HS-5 (cell line): ENCODE measurements at regions not wholly inside any gene's neighbourhood (a gene's known extent, or its start where the extent isn't known, plus 50 kb on each side); places are given as distances from the start of the nearest gene placed in this dataset.
"Not testable (repeated sequence)": the region's sequence is repeated elsewhere in the genome, so short reads cannot be mapped to it uniquely, and the experiment has no call there.

Source experiments
- DNase-seq: peaks from one replicate; pipeline ENCODE4 v3.0.0-alpha.2; 2012; ENCODE audit warnings: low read depth

DNA sequence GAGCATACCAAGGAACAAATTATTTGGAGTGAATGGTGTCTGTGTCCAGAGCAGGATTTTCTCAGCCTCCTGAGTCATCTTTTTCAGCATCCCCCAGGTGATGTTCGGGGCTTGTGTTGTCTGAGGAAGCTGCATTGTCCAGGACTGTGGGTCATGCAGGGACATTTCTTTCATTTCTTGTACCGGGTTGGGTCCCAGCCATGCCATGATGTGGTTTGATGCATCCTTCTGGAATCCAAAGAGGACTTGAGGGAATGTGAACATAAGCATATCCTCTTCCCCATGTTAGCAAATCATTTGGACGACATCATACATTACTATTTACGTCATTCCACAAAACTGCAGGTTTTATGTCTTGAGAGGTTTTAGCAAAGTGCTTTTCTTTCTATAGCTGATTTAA, 797.8 kb downstream of the CCDC85A start:
- DNase-seq = peak; percentile 47

- DNase-seq = no peak
Observed at GRCh38 chr2:56985609-56986008, 801.8 kb downstream of the CCDC85A start.

DNA sequence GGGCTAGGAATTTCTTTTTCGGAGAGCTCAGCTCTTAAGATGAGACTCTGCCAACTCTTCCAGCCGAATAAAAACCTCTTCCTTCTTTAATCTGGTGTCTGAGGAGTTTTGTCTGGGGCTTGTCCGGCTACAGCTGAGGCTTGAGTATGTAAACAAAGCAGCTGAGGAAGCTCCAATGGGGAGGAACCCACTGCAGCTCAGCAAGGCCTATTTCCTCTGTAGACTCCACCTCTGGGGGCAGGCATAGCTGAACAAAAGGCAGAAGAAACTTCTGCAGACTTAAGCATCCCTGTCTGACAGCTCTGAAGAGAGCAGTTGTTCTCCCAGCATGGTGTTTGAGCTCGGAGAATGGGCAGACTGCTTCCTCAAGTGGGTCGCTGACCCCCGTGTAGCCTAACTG, 838.7 kb downstream of the CCDC85A start:
- DNase-seq = no peak

DNA sequence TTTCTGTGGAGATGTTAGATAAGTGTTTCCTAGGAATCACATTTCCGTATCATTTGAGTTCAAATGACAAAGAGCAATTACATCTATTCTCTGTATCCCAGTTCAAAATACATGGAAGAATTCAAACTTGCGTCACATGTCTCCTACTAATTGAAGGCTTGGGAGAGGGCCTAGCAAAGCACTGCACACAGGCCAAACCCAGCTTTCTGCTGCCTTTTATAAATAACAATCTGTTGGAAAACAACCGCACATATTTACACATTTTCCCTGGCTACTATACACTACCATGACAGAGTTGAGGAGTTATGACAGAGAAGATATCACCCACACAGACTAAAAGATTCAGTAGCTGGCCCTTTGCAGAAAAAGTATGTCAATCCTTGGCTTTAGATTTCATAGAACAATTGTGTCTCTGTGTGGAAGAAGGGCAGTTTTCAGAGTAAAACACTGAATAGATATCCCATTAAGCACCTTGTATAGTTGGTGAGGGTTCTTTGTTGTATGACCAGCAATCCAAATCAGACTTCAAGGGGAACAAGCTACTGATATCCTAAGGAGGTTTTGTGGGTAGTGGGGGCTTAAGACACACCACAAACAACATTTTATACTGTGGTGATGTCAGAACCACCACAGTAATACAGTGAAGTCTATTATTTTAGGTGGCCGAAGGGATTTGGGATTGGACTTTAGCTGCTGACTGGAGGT, 861.3 kb downstream of the CCDC85A start:
- DNase-seq = no peak

- no peak for DNase-seq
Observed at GRCh38 chr2:57049273-57049672, 865.5 kb downstream of the CCDC85A start.

DNA sequence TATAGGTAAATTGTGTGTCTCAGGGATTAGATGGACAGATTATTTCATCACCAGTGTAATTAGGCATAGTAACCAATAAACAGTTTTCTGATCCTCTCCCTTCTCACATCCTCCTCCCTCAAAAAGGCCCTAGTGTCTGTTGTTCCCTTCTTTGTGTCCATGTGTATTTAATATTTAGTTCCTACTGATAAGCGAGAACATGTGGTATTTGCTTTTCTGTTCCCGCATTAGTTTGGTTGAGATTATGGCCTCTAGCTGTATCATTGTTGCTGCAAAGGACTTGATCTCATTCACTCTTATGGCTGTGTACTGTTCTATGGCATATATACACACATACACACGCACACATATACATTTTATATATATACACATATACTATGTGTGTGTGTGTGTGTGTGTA, 866.2 kb downstream of the CCDC85A start:
- DNase-seq = no peak

DNA sequence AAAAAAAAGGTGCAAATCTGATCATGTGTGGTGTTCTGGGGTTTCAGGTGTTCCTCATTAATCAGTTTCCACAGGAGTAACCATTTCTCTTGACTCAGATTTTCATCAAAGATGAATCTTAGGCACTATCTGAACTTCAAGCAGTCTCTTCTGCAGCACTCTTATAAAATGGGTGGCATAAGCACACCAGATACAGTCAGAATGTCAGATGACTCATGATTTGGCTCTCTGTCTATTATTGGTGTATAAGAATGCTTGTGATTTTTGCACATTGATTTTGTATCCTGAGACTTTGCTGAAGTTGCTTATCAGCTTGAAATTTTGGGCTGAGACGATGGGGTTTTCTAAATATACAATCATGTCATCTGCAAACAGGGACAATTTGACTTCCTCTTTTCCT, 882.5 kb downstream of the CCDC85A start:
- not testable (repeated sequence) for DNase-seq

- DNase-seq = no peak
Observed at GRCh38 chr2:57075226-57075625, 891.4 kb downstream of the CCDC85A start.

DNA sequence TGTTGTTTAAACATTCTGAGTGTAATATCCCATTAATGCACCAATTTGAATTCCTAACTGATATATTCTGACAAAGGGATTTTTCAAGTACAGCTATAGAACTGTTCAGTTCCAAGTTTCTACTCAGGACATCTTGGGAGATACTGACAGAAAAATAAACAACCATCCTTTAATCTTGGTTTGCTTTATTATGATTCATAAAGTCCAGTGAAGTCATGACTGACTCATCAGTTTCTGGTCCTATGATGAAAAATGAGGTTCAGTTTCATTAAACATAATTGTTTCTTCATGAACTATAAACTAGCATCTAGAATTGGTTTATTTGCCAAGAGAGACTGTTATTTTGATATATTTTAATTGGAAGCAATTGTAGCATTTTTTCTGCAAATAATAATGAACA, 896.2 kb downstream of the CCDC85A start:
- peak; percentile 28 for DNase-seq

GRCh38 chr2:57084697-57085281, 901.0 kb downstream of the CCDC85A start:
- DNase-seq = no peak

GRCh38 chr2:57093020-57093419, 909.2 kb downstream of the CCDC85A start:
- no peak for DNase-seq

DNA sequence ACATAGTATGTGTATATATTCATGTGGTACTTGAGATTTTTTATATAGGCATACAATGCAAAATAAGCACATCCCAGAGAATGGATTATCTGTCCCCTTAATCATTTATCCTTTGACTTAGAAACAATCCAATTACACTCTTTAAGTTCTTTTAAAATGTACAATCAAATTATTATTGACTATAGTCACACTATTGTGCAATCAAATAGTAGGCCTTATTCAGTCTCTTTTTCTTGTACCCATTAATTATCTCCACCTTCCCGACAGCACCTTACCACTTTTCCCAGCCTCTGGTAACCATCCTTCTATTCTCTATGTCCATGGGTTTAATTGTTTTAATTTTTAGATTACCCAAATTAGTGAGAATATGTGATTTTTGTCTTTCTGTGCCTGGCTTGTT, 914.1 kb downstream of the CCDC85A start:
- DNase-seq = no peak

- no peak for DNase-seq
Observed at GRCh38 chr2:57100436-57100835, 916.6 kb downstream of the CCDC85A start.

GRCh38 chr2:57105694-57106093, 921.9 kb downstream of the CCDC85A start:
- no peak for DNase-seq

DNA sequence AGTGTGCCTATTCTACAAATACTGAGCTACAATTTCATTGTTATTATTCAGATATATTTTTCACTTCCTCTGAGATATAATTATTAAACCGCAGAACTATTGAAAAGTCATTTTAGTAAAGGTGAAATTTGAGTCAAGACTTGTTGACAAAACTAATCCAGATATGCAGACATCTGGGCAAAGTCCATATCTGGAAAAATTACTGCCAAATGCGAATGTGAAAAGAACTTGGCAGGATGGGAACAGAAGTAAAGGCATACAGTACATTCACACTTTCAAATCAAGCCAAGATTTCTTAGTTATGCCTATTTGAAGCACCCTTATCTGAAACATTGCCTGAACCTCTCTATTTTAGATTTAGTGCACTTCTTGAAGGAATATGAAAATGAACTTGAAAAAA, 923.6 kb downstream of the CCDC85A start:
- DNase-seq = no peak

GRCh38 chr2:57111531-57111930, 927.7 kb downstream of the CCDC85A start:
- DNase-seq = no peak

DNA sequence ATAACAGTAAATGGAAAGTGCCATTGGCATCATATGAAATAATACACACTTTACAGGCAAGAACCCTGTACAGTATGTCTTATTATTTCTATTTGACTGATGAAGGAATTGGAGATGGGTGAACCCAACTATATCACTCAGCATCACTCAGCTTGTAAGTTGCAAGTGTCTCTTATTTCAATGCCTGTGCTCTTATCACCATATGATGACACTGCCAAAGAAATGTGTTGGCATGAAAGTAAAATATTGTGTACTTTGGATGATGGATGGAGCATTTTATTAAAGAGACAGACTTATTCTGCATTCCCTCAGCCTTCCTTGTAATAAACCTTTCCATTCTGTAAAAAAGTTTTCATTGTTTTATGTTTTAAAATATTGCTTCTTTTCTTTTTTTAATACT, 927.5 kb upstream of the VRK2 start:
- no peak for DNase-seq

DNA sequence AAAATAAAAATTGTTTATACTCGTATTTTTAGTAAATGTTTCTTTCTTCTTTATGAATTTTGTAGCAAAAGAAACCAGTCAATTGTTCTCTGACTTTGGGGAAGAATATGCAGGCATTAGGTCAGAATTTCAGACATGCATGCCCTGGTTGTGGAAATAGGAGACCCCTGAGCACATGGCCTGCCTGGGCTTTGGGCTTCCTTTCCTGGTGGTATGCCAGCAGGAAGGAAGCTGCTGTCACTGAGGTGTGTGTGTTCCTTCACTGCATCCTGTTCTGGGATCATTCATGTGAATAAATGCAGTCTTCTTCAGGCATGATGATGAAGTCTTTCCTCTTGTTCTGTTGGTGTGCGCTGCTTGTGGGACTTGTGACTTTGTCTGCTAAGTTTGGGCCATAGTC, 920.2 kb upstream of the VRK2 start:
- no peak for DNase-seq

DNA sequence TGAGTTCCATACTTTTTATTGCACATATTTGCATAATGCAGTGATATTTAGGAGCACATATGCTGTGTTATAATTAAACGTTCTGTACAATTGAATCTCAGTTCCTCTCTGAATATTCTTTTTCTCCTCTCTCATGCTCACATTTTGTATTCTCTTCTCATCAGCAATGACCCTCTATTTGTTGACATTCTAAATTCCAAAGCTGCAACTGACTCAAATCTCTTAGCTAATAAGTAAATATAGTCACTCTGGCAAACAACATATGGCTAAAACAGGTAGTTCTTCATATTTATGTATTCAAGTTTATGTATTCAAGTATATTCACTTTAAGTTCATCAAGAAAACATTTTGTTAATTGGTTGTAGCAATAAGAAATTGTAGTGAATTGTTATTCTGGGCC, 907.4 kb upstream of the VRK2 start:
- no peak for DNase-seq

DNA sequence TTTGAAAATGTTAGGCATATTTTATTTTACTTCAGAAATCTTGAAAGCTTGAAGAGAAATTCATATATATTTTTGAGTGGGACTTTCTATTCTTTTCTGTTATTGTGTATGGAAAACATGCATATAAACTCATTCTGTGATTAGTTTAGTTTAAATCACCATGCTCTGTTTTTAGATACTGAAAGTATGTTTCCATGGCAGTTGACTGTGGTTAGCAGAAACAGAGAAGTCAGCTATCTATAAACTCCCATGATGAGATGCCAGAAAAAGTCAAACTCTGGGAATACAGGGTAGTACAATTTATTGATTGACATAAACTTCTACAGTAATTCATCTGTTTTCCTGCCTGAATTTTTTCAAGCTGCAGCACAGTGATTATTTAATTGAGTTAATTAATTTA, 905.3 kb upstream of the VRK2 start:
- no peak for DNase-seq

GRCh38 chr2:57146951-57147350, 899.7 kb upstream of the VRK2 start:
- no peak for DNase-seq

GRCh38 chr2:57156231-57156924, 890.2 kb upstream of the VRK2 start:
- no peak for DNase-seq

GRCh38 chr2:57160976-57161375, 885.6 kb upstream of the VRK2 start:
- DNase-seq = no peak

GRCh38 chr2:57177176-57177575, 869.4 kb upstream of the VRK2 start:
- DNase-seq = no peak
